PFSK-1 (cell line): ENCODE measurements at regions not wholly inside any gene's neighbourhood (a gene's known extent, or its start where the extent isn't known, plus 50 kb on each side); places are given as distances from the start of the nearest gene placed in this dataset.

ENCODE experiments used
- FOXP2 ChIP-seq: optimal IDR thresholded peaks from 2 replicates; pipeline ENCODE3; 2011; ENCODE audit warnings: borderline replicate concordance, control low read depth, inconsistent platforms; ENCODE audit not compliant: insufficient read depth; ENCODE audit errors: extremely low read length, extremely low read depth
- POLR2AphosphoS5 ChIP-seq: IDR thresholded peaks from 2 replicates; pipeline ENCODE4 v1.6.1; 2012; ENCODE audit warnings: low read depth, mild to moderate bottlenecking, control low read depth, low read length, moderate library complexity
- SIN3A ChIP-seq: IDR thresholded peaks from 2 replicates; pipeline ENCODE4 v1.6.1; 2012; ENCODE audit warnings: mild to moderate bottlenecking, low read length, moderate library complexity, borderline replicate concordance; ENCODE audit not compliant: insufficient read depth
- TAF1 ChIP-seq: IDR thresholded peaks from 2 replicates; pipeline ENCODE4 v1.6.1; 2012; ENCODE audit warnings: low read length, control low read depth, borderline replicate concordance; ENCODE audit not compliant: insufficient read depth
- TF ChIP-seq, protein P1 (sequence below), 2 experiments: IDR thresholded peaks; 2 replicates each; pipeline versions ENCODE4 v1.6.1 to v1.8.0; 2011 to 2012; ENCODE audit warnings: low read depth in 2 of 2, low read length in 2 of 2, control low read depth in 1 of 2, inconsistent platforms in 1 of 2, mild to moderate bottlenecking in 1 of 2, moderate library complexity in 1 of 2; ENCODE audit not compliant: insufficient read depth in 1 of 2

GRCh38 chr3:104715972-104716371 is 650.7 kb upstream of the ALCAM start:
- TF ChIP-seq, protein P1, sequence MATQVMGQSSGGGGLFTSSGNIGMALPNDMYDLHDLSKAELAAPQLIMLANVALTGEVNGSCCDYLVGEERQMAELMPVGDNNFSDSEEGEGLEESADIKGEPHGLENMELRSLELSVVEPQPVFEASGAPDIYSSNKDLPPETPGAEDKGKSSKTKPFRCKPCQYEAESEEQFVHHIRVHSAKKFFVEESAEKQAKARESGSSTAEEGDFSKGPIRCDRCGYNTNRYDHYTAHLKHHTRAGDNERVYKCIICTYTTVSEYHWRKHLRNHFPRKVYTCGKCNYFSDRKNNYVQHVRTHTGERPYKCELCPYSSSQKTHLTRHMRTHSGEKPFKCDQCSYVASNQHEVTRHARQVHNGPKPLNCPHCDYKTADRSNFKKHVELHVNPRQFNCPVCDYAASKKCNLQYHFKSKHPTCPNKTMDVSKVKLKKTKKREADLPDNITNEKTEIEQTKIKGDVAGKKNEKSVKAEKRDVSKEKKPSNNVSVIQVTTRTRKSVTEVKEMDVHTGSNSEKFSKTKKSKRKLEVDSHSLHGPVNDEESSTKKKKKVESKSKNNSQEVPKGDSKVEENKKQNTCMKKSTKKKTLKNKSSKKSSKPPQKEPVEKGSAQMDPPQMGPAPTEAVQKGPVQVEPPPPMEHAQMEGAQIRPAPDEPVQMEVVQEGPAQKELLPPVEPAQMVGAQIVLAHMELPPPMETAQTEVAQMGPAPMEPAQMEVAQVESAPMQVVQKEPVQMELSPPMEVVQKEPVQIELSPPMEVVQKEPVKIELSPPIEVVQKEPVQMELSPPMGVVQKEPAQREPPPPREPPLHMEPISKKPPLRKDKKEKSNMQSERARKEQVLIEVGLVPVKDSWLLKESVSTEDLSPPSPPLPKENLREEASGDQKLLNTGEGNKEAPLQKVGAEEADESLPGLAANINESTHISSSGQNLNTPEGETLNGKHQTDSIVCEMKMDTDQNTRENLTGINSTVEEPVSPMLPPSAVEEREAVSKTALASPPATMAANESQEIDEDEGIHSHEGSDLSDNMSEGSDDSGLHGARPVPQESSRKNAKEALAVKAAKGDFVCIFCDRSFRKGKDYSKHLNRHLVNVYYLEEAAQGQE (IDR thresholded peaks at IDR 0.05; ENCODE audit: insufficient read depth in 1 of 2, low read depth in 2 of 2, low read length in 2 of 2) = no peak
- no peak for TF ChIP-seq FOXP2
- no peak for TF ChIP-seq TAF1
- no peak for TF ChIP-seq POLR2AphosphoS5
- TF ChIP-seq SIN3A = no peak

GRCh38 chr3:104717828-104718196 is 648.9 kb upstream of the ALCAM start:
- no peak for TF ChIP-seq TAF1
- no peak for TF ChIP-seq FOXP2
- no peak for TF ChIP-seq SIN3A
- no peak for TF ChIP-seq POLR2AphosphoS5
- TF ChIP-seq, protein P1 (IDR thresholded peaks at IDR 0.05; ENCODE audit: insufficient read depth in 1 of 2, low read depth in 2 of 2, low read length in 2 of 2) = no peak

DNA sequence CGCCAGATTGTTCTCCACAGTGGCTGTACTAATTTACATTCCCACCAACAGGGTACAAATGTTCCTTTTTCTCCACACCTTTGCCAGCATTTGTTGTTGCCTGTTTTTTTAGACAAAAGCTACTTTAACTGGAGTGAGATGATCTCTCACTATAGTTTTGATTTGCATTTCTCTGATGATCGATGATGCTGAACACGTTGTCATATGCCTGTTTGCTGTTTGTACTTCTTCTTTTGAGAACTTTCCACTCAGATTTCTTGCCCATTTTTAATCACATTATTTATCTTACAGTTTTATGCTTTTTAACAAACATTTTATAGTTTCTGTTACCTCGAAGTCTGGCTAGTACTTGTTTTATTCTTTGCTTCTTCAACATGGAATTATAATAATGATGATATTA is 643.7 kb upstream of the ALCAM start:
- no peak for TF ChIP-seq SIN3A
- TF ChIP-seq, protein P1 (IDR thresholded peaks at IDR 0.05; ENCODE audit: insufficient read depth in 1 of 2, low read depth in 2 of 2, low read length in 2 of 2) = no peak
- no peak for TF ChIP-seq FOXP2
- no peak for TF ChIP-seq TAF1
- TF ChIP-seq POLR2AphosphoS5 = no peak

GRCh38 chr3:104731074-104731473 is 635.6 kb upstream of the ALCAM start:
- no peak for TF ChIP-seq SIN3A
- TF ChIP-seq, protein P1 (IDR thresholded peaks at IDR 0.05; ENCODE audit: insufficient read depth in 1 of 2, low read depth in 2 of 2, low read length in 2 of 2) = no peak
- no peak for TF ChIP-seq POLR2AphosphoS5
- no peak for TF ChIP-seq TAF1
- no peak for TF ChIP-seq FOXP2

DNA sequence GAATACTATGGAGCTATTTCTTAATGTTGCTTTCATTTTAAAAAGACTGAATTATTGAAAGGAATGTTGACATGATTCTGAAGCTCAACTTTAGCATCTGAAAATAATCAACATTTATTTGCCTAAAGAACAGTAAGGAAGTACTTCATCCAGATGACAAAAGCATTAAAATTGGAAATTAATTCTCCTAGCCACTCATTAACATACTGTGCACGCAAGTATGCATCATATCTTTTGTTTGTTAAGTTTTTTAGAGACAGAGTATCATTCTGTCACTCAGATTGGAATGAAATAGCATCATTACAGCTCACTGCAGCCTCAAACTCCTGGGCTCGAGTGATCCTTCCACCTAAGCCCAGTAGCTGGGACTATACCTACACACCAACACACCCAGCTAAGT is 632.1 kb upstream of the ALCAM start:
- TF ChIP-seq POLR2AphosphoS5 (no peak), FOXP2 (no peak), SIN3A (no peak), TAF1 (no peak)
- TF ChIP-seq, protein P1 (IDR thresholded peaks at IDR 0.05; ENCODE audit: insufficient read depth in 1 of 2, low read depth in 2 of 2, low read length in 2 of 2) = no peak
